Fibroblast of lung (primary cell): ENCODE measurements at regions not wholly inside any gene's neighbourhood (a gene's known extent, or its start where the extent isn't known, plus 50 kb on each side); places are given as distances from the start of the nearest gene placed in this dataset.

Experiments
- DNase-seq, 2 donors: peaks; one replicate each; pipeline versions ENCODE4 v3.0.0 to v3.0.0-alpha.2; 2010; ENCODE audit warnings: low read depth in 2 of 2
- H2AFZ ChIP-seq: 2 replicates; pipeline ENCODE4 v1.5.1; 2012; ENCODE audit warnings: low read length, control low read depth, inconsistent platforms
- H3K27ac ChIP-seq: 2 replicates; pipeline ENCODE4 v1.5.1; 2011; ENCODE audit warnings: low read length, control low read depth; ENCODE audit not compliant: insufficient read depth
- H3K27me3 ChIP-seq: 2 replicates; pipeline ENCODE4 v1.5.1; 2011; ENCODE audit warnings: mild to moderate bottlenecking, low read length; ENCODE audit not compliant: control insufficient read depth, insufficient read depth
- H3K36me3 ChIP-seq: 2 replicates; pipeline ENCODE4 v1.5.1; 2011; ENCODE audit warnings: low read length; ENCODE audit not compliant: control insufficient read depth, insufficient read depth
- H3K4me1 ChIP-seq: 2 replicates; pipeline ENCODE4 v1.5.1; 2011; ENCODE audit warnings: low read length; ENCODE audit not compliant: control insufficient read depth, insufficient read depth; ENCODE audit errors: extremely low read depth
- H3K4me2 ChIP-seq: 2 replicates; pipeline ENCODE4 v1.5.1; 2011; ENCODE audit warnings: low read length, control low read depth; ENCODE audit not compliant: insufficient read depth; ENCODE audit errors: extremely low read depth
- H3K4me3 ChIP-seq, 4 experiments: fragments of 200-600 bp in 1 of 4; sonication (generic) in 1 of 4; replicated peaks in 1 of 4; 2 replicates each; pipeline ENCODE4 v1.5.1; 2011 to 2016; ENCODE audit warnings: low read length in 4 of 4, low read depth in 3 of 4, mild to moderate bottlenecking in 3 of 4, control low read depth in 2 of 4, inconsistent platforms in 1 of 4, mixed read lengths in 1 of 4; ENCODE audit not compliant: insufficient read depth in 1 of 4; ENCODE audit errors: control extremely low read depth in 1 of 4
- H3K79me2 ChIP-seq: 2 replicates; pipeline ENCODE4 v1.5.1; 2012; ENCODE audit warnings: mild to moderate bottlenecking, low read length, inconsistent platforms; ENCODE audit not compliant: control insufficient read depth, insufficient read depth
- H3K9ac ChIP-seq: 2 replicates; pipeline ENCODE4 v1.5.1; 2011; ENCODE audit warnings: mild to moderate bottlenecking, low read length, control low read depth; ENCODE audit not compliant: insufficient read depth
- H3K9me3 ChIP-seq: 2 replicates; pipeline ENCODE4 v1.5.1; 2012; ENCODE audit warnings: low read depth, low read length; ENCODE audit not compliant: control insufficient read depth, insufficient read depth
- H4K20me1 ChIP-seq: 2 replicates; pipeline ENCODE4 v1.5.1; 2011; ENCODE audit warnings: low read length; ENCODE audit not compliant: control insufficient read depth, insufficient read depth; ENCODE audit errors: extremely low read depth
- CTCF ChIP-seq, 2 donors: IDR thresholded peaks in 1 of 2; conservative IDR thresholded peaks in 1 of 2; 1 replicate in 1 of 2; 2 replicates in 1 of 2; pipeline ENCODE4 v1.5.1; 2011 to 2012; ENCODE audit warnings: low read length in 2 of 2, control low read depth in 1 of 2, inconsistent platforms in 1 of 2, low read depth in 1 of 2, mild to moderate bottlenecking in 1 of 2
- EZH2 ChIP-seq: IDR thresholded peaks from 2 replicates; pipeline ENCODE4 v1.5.1; 2012; ENCODE audit warnings: low read length, control low read depth, mild to moderate bottlenecking; ENCODE audit errors: missing control alignments

DNA sequence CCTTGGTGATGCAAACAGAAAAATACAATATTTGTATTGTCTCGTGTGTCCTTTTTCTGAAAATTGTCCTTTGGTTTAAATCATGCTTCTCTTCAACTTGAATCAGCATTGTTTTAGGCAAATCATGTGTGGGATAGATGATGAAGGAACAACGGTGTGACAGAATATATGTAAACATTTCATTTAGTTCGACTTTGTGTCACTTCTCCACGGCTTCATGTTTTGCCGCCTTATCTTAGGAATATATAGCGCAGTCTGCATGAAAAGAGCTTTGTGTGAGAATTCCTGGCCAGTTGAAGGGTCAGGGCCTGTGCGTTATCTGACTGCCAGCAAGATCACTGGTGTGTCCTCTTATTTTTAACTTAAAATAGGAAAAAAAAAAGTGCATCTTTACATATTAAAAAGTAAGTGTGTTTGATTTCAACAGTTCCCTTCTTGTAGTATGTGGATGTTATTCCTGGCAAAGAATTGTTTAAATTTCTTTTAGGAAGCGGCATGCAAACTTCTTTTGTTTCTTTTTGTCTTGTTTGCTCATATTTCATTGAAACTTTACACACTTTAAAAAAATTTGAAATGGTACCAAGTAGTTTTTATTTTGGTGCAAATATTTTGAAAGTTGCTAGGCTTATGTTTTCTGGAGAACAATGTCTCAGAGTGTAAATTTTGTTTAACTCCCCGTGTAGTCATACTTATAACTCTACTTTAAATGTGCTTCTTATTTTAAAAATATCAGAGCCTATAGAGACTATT is 465.2 kb downstream of the USP25 start:
- Histone ChIP-seq H2AFZ (peak overlapping the region; percentile 78), H4K20me1 (no peaks in the 10 kb centered on the region), H3K27ac (peak overlapping the region; percentile 73), H3K27me3 (no peaks in the 10 kb centered on the region), H3K4me2 (peak overlapping the region; percentile 95), H3K4me3 (peak overlapping the region; percentile 49 to 84 (median 61)), H3K9ac (peak overlapping the region; percentile 16), H3K4me1 (no peaks in the 10 kb centered on the region), H3K36me3 (no peaks in the 10 kb centered on the region), H3K9me3 (no peaks in the 10 kb centered on the region), H3K79me2 (no peaks in the 10 kb centered on the region)
- DNase-seq = peak; percentile 53 to 55
- TF ChIP-seq CTCF (conservative IDR thresholded peaks at IDR 0.05 in 1 of 2, IDR thresholded peaks at IDR 0.05 in 1 of 2; ENCODE audit: low read depth in 1 of 2, low read length in 2 of 2) (no peak), EZH2 (no peak)

GRCh38 chr21:16195538-16195910 is 465.7 kb downstream of the USP25 start:
- TF ChIP-seq CTCF (conservative IDR thresholded peaks at IDR 0.05 in 1 of 2, IDR thresholded peaks at IDR 0.05 in 1 of 2; ENCODE audit: low read depth in 1 of 2, low read length in 2 of 2) (no peak), EZH2 (no peak)
- Histone ChIP-seq H3K9ac (peak overlapping the region; percentile 16), H2AFZ (no peak overlapping the region), H3K27ac (peak overlapping the region; percentile 73), H3K4me2 (peak overlapping the region; percentile 95), H4K20me1 (no peaks in the 10 kb centered on the region), H3K4me1 (no peaks in the 10 kb centered on the region), H3K79me2 (no peaks in the 10 kb centered on the region), H3K36me3 (no peaks in the 10 kb centered on the region), H3K4me3 (peak overlapping the region; percentile 49 to 84 (median 61)), H3K27me3 (no peaks in the 10 kb centered on the region), H3K9me3 (no peaks in the 10 kb centered on the region)
- peak; percentile 74 to 86 for DNase-seq

DNA sequence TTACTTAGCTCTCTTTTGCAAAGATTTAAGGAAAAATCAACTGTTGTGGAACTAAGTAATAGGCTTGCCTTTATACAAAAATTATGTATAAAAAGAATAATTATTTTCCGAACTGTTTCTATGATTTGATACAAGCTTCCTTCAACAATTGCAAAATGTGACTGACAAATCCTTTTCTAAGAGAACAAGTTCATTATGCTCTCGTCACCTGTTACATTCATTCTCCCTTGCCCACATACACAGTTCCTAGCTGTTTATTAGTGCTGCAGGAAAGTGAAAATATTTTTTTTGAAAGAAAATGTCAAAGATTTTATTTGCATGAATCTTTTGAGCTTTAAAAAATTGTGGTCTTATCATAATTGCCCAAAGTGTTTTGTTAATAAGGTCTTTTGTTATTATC is 466.2 kb downstream of the USP25 start:
- TF ChIP-seq EZH2 (no peak), CTCF (conservative IDR thresholded peaks at IDR 0.05 in 1 of 2, IDR thresholded peaks at IDR 0.05 in 1 of 2; ENCODE audit: low read depth in 1 of 2, low read length in 2 of 2) (no peak)
- no peak overlapping the region for H3K9ac ChIP-seq
- H3K4me1 ChIP-seq = no peaks in the 10 kb centered on the region
- H4K20me1 ChIP-seq = no peaks in the 10 kb centered on the region
- no peaks in the 10 kb centered on the region for H3K79me2 ChIP-seq
- no peaks in the 10 kb centered on the region for H3K36me3 ChIP-seq
- H3K9me3 ChIP-seq = no peaks in the 10 kb centered on the region
- H3K27ac ChIP-seq = peak overlapping the region; percentile 73
- H3K27me3 ChIP-seq = no peaks in the 10 kb centered on the region
- DNase-seq = peak; percentile 27 to 36
- peak overlapping the region; percentile 95 for H3K4me2 ChIP-seq
- no peak overlapping the region for H2AFZ ChIP-seq
- peak overlapping the region; percentile 49 to 84 (median 61) for H3K4me3 ChIP-seq
